GM12878 (cell line): ENCODE measurements at regions not wholly inside any gene's neighbourhood (a gene's known extent, or its start where the extent isn't known, plus 50 kb on each side); places are given as distances from the start of the nearest gene placed in this dataset.

Source experiments
- ATAC-seq: fragments of 200-7000 bp; cut with Tn5 transposase; 3 replicates; pipeline ENCODE4 v1.9.1; 2020; ENCODE audit warnings: mild to moderate bottlenecking, moderate library complexity
- BruUV-seq: library from RNA; stranded (reverse); fragments of 400-500 nt; replicated peaks from 2 replicates; lab custom pipeline; 2021; lab: Mats Ljungman, UMichigan
- CTCF ChIA-PET: fragments of 300-600 bp; sonication (Branson Sonifier 250); formaldehyde crosslinking; extraction: SDS; loops from one replicate; lab custom pipeline; 2021; ENCODE audit warnings: inconsistent platforms; lab: Yijun Ruan, JAX
- POLR2A ChIA-PET: fragments of 350-600 bp; formaldehyde crosslinking; extraction: SDS; loops from one replicate; lab custom pipeline; 2021; ENCODE audit warnings: inconsistent platforms; lab: Charles Lee
- RAD21 ChIA-PET: fragments of 300-600 bp; sonication (Branson Sonifier 250); formaldehyde crosslinking; loops from one replicate; lab custom pipeline; 2023; ENCODE audit warnings: antibody characterized with exemption; ENCODE audit not compliant: unreplicated experiment; lab: Charles Lee
- SMC1A ChIA-PET: fragments of 300-600 bp; sonication (Branson Sonifier 250); formaldehyde crosslinking; loops from one replicate; lab custom pipeline; 2023; ENCODE audit not compliant: unreplicated experiment, uncharacterized antibody; lab: Charles Lee
- DNase-seq: peaks from one replicate; pipeline ENCODE4 v3.0.0-alpha.2; 2011; ENCODE audit warnings: low read depth, low spot score
- FAIRE-seq: peaks from 3 replicates; lab custom pipeline; 2011; peaks lifted over from hg19 to GRCh38; lab: Jason Lieb, UNC
- H2AFZ ChIP-seq: 2 replicates; pipeline ENCODE4 v1.6.0; 2011; ENCODE audit warnings: low read depth, low read length, control low read depth; ENCODE audit not compliant: control insufficient read depth
- H3K27ac ChIP-seq: 2 replicates; pipeline ENCODE4 v1.5.1; 2011; ENCODE audit warnings: control low read depth; ENCODE audit not compliant: control insufficient read depth, insufficient read depth
- H3K27me3 ChIP-seq, 2 experiments: replicated peaks in 1 of 2; 2 replicates each; pipeline versions ENCODE4 v1.6.0 to v1.6.1; 2011; ENCODE audit warnings: low read length in 1 of 2; ENCODE audit not compliant: control insufficient read depth in 2 of 2, insufficient read depth in 2 of 2
- H3K36me3 ChIP-seq, 2 experiments: 2 replicates each; pipeline ENCODE4 v1.5.1; 2011; ENCODE audit warnings: low read length in 1 of 2; ENCODE audit not compliant: control insufficient read depth in 2 of 2, insufficient read depth in 2 of 2
- H3K4me1 ChIP-seq: 2 replicates; pipeline ENCODE4 v1.6.1; 2011; ENCODE audit warnings: mild to moderate bottlenecking, low read length, moderate library complexity, mixed read lengths; ENCODE audit not compliant: control insufficient read depth, insufficient read depth
- H3K4me2 ChIP-seq: 2 replicates; pipeline ENCODE4 v1.6.0; 2011; ENCODE audit warnings: control low read depth; ENCODE audit not compliant: control insufficient read depth, insufficient read depth
- H3K4me3 ChIP-seq: fragments of 200-600 bp; sonication (generic); 2 replicates; pipeline ENCODE4 v1.5.1; 2016
- H3K79me2 ChIP-seq: 2 replicates; pipeline ENCODE4 v1.6.0; 2011; ENCODE audit warnings: low read length; ENCODE audit not compliant: control insufficient read depth, insufficient read depth
- H3K9ac ChIP-seq: 2 replicates; pipeline ENCODE4 v1.8.0; 2011; ENCODE audit warnings: low read length, control low read depth, mixed read lengths; ENCODE audit not compliant: control insufficient read depth, insufficient read depth
- H3K9me3 ChIP-seq: replicated peaks from 3 replicates; pipeline ENCODE4 v1.5.1; 2011; ENCODE audit warnings: mild to moderate bottlenecking, low read length; ENCODE audit not compliant: control insufficient read depth, insufficient read depth
- H4K20me1 ChIP-seq: 2 replicates; pipeline ENCODE4 v1.6.0; 2011; ENCODE audit not compliant: control insufficient read depth, insufficient read depth
- CBX5 ChIP-seq: sonication (generic); IDR thresholded peaks from 2 replicates; pipeline ENCODE4 v1.6.1; 2016; ENCODE audit warnings: low read depth, moderate library complexity, mild to moderate bottlenecking, inconsistent platforms
- CEBPZ ChIP-seq: fragments of 150-350 bp; IDR thresholded peaks from 2 replicates; pipeline ENCODE4 v1.6.1; 2016; ENCODE audit warnings: low read depth, low read length
- NFYB ChIP-seq: IDR thresholded peaks from 2 replicates; pipeline ENCODE4 v1.6.1; 2011; ENCODE audit warnings: low read depth, mild to moderate bottlenecking, low read length, improper control_type of control experiment, moderate library complexity; ENCODE audit not compliant: insufficient read depth
- POLR2AphosphoS2 ChIP-seq: IDR thresholded peaks from 2 replicates; pipeline ENCODE4 v1.6.1; 2011; ENCODE audit warnings: low read depth, mild to moderate bottlenecking, low read length, improper control_type of control experiment, moderate library complexity
- RCOR1 ChIP-seq: conservative IDR thresholded peaks from 2 replicates; pipeline ENCODE4 v1.6.1; 2012; ENCODE audit warnings: low read depth, low read length, improper control_type of control experiment
- SIX5 ChIP-seq: IDR thresholded peaks from 2 replicates; pipeline ENCODE4 v1.6.1; 2011; ENCODE audit warnings: mild to moderate bottlenecking, low read depth, low read length, moderate library complexity; ENCODE audit not compliant: severe bottlenecking
- STAT3 ChIP-seq: IDR thresholded peaks from 2 replicates; pipeline ENCODE4 v1.6.1; 2011; ENCODE audit warnings: low read depth, low read length, improper control_type of control experiment
- WGBS: methylation state at CpG from one replicate; pipeline ENCODE4 v1.1.6; 2016; ENCODE audit warnings: low lambda C conversion rate; ENCODE audit not compliant: insufficient replicate concordance, insufficient coverage; ENCODE audit errors: missing lambda C conversion rate; 5-methylcytosine and 5-hydroxymethylcytosine counted together
- in situ Hi-C: fragments of 300-500 bp; cut with MboI; formaldehyde crosslinking; loops from 9 replicates; pipeline ENCODE4 v1.14.3; 2018; ENCODE audit warnings: mixed read lengths
- intact Hi-C: fragments of 100-400 bp; cut with micrococcal nuclease; formaldehyde crosslinking; loops from one replicate; pipeline ENCODE4 v1.14.2; 2022; ENCODE audit not compliant: unreplicated experiment

- H3K4me3 ChIP-seq: no peak overlapping the region
- H3K9me3 ChIP-seq: no peaks in the 10 kb centered on the region; the same call in 2 of the 3 replicates
- RAD21 ChIA-PET: no interaction called here
- H3K9ac ChIP-seq: no peak overlapping the region
- POLR2A ChIA-PET: no interaction called here
- H3K79me2 ChIP-seq: no peaks in the 10 kb centered on the region
- DNase-seq: no peak
- H4K20me1 ChIP-seq: no peaks in the 10 kb centered on the region
- no peaks in the 10 kb centered on the region; a peak in 1 of 4 replicates for H3K27me3 ChIP-seq
- no peak for ATAC-seq
- no peak for FAIRE-seq
- no peaks in the 10 kb centered on the region for H3K4me1 ChIP-seq
- CTCF ChIA-PET: no interaction called here
- no peak for TF ChIP-seq POLR2AphosphoS2
- no peak for TF ChIP-seq NFYB
- TF ChIP-seq CBX5: no peak
- TF ChIP-seq STAT3: no peak
- no peak for TF ChIP-seq RCOR1
- no peak for TF ChIP-seq SIX5
- TF ChIP-seq CEBPZ: no peak
- intact Hi-C loops (no loop called here), in situ Hi-C loops (no loop called here)
- BruUV-seq: no TSS peak
- WGBS: 8% methylated on average over 8 of the region's 8 CpGs
- SMC1A ChIA-PET: no interaction called here
- H3K27ac ChIP-seq: no peak overlapping the region
- H3K4me2 ChIP-seq: no peak overlapping the region
- no peaks in the 10 kb centered on the region for H3K36me3 ChIP-seq
- no peak overlapping the region for H2AFZ ChIP-seq
Observed at GRCh38 chr16:79295162-79295561, 305.4 kb downstream of the MAF start.
